OCI-LY1 (cell line): ENCODE measurements at regions not wholly inside any gene's neighbourhood (a gene's known extent, or its start where the extent isn't known, plus 50 kb on each side); places are given as distances from the start of the nearest gene placed in this dataset.

Experiments
- H2AFZ ChIP-seq: fragments of 200-600 bp; sonication (generic), shearing (Covaris generic); 2 replicates; pipeline ENCODE4 v1.6.0; 2014; ENCODE audit warnings: antibody characterized with exemption, mild to moderate bottlenecking, low read length
- H3F3A ChIP-seq: fragments of 200-600 bp; sonication (generic), shearing (Covaris generic); 2 replicates; pipeline ENCODE4 v1.6.0; 2014; ENCODE audit warnings: mild to moderate bottlenecking, antibody characterized with exemption, low read length, moderate library complexity; ENCODE audit not compliant: insufficient read depth
- H3K27ac ChIP-seq: fragments of 200-600 bp; sonication (generic); 2 replicates; pipeline ENCODE4 v1.5.1; 2014; ENCODE audit warnings: low read length, mixed run types, mild to moderate bottlenecking, low read depth; ENCODE audit not compliant: poor library complexity, severe bottlenecking
- H3K27me3 ChIP-seq: fragments of 200-600 bp; sonication (generic); 2 replicates; pipeline ENCODE4 v1.6.0; 2014; ENCODE audit warnings: antibody characterized with exemption, mild to moderate bottlenecking, low read length, moderate library complexity; ENCODE audit not compliant: insufficient read depth
- H3K36me3 ChIP-seq: fragments of 200-600 bp; sonication (generic); 2 replicates; pipeline ENCODE4 v1.6.1; 2014; ENCODE audit warnings: mild to moderate bottlenecking, antibody characterized with exemption, low read length, moderate library complexity, mixed read lengths; ENCODE audit not compliant: insufficient read depth
- H3K4me1 ChIP-seq: fragments of 200-600 bp; sonication (generic); 2 replicates; pipeline ENCODE4 v1.5.1; 2014; ENCODE audit warnings: mild to moderate bottlenecking, low read length, moderate library complexity; ENCODE audit not compliant: insufficient read depth, severe bottlenecking
- H3K4me2 ChIP-seq: fragments of 200-600 bp; sonication (generic), shearing (Covaris generic); 2 replicates; pipeline ENCODE4 v1.6.1; 2014; ENCODE audit warnings: low read length
- H3K4me3 ChIP-seq: fragments of 200-600 bp; sonication (generic); 2 replicates; pipeline ENCODE4 v1.5.1; 2014; ENCODE audit warnings: low read length, low read depth, mild to moderate bottlenecking, mixed read lengths; ENCODE audit not compliant: poor library complexity, severe bottlenecking
- H3K79me2 ChIP-seq: fragments of 200-600 bp; shearing (Covaris generic); 2 replicates; pipeline ENCODE4 v1.6.1; 2016; ENCODE audit warnings: mixed run types, low read length, mixed read lengths; ENCODE audit not compliant: insufficient read depth
- H3K9ac ChIP-seq: fragments of 200-600 bp; sonication (generic), shearing (Covaris generic); 2 replicates; pipeline ENCODE4 v1.6.1; 2014; ENCODE audit warnings: mild to moderate bottlenecking, low read length, mixed read lengths
- H3K9me2 ChIP-seq: fragments of 200-600 bp; sonication (generic), shearing (Covaris generic); 2 replicates; pipeline ENCODE4 v1.6.1; 2014; ENCODE audit warnings: low read depth, mild to moderate bottlenecking, low read length, mixed read lengths
- H3K9me3 ChIP-seq: fragments of 200-600 bp; shearing (Covaris generic); 2 replicates; pipeline ENCODE4 v1.6.1; 2014; ENCODE audit warnings: low read length, mixed read lengths
- H4K20me1 ChIP-seq: fragments of 200-600 bp; sonication (generic), shearing (Covaris generic); 2 replicates; pipeline ENCODE4 v1.6.0; 2016; ENCODE audit warnings: mild to moderate bottlenecking, low read length; ENCODE audit not compliant: insufficient read depth
- CTCF ChIP-seq: fragments of 200-600 bp; sonication (generic), shearing (Covaris generic); IDR thresholded peaks from 2 replicates; pipeline ENCODE4 v1.5.1; 2017; ENCODE audit warnings: mild to moderate bottlenecking, antibody characterized with exemption, low read length, moderate library complexity, mixed read lengths
- EZH2 ChIP-seq: fragments of 200-600 bp; sonication (generic), shearing (Covaris generic); IDR thresholded peaks from 2 replicates; pipeline ENCODE4 v1.8.0; 2017; ENCODE audit warnings: borderline replicate concordance, mixed run types, mild to moderate bottlenecking, antibody characterized with exemption, low read length, moderate library complexity, mixed read lengths

DNA sequence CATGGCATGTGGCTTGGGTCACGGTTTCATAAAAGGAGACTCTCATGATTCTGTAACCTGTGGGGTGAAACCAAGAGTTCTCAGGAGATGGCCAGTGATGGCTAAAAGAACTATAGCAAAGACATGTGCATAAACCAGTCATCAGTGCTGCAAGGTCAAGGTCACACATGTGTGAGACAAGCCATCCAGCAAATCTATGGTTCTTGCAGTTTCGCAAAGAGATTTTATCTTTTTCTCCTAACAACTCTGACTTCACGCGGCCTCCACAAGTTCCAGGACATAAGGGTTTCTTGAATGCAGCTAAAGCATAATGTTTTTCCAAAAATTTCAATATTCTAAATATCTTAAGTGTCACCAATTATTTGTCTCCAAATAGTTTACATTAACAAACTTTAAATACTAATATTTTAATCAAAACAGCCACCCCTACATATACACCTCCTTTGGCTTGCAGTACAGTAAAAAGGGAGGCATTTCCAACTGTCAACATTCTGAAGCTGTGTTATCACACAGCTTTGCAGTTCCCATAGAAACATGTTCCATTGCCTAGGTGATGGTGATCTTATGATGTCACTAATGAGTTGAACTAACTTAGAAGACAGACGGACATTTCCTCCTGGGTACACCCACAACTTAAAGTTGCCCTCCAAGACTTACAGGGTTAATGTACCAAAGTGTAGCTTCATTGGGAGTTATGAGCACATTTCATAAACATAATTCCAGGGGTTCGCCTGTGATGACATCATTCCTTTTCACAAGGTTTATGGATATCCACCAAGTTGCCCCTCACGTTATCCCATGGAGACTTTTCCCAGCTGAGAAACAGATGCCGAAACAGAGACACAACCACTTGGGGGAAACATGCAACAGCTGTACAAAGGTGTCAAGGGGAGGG, 250.9 kb upstream of the PDE10A start:
- Histone ChIP-seq H3K4me1 (no peaks in the 10 kb centered on the region), H3F3A (no peaks in the 10 kb centered on the region), H3K4me2 (no peak overlapping the region), H3K9ac (no peak overlapping the region), H3K9me3 (no peaks in the 10 kb centered on the region), H3K36me3 (no peaks in the 10 kb centered on the region), H4K20me1 (no peaks in the 10 kb centered on the region), H2AFZ (no peak overlapping the region), H3K79me2 (no peaks in the 10 kb centered on the region), H3K27me3 (no peaks in the 10 kb centered on the region), H3K27ac (no peak overlapping the region), H3K4me3 (no peak overlapping the region), H3K9me2 (no peaks in the 10 kb centered on the region)
- TF ChIP-seq CTCF (no peak), EZH2 (no peak)

GRCh38 chr6:165910184-165910966, 247.3 kb upstream of the PDE10A start:
- TF ChIP-seq EZH2: no peak
- TF ChIP-seq CTCF: no peak
- H3K4me3 ChIP-seq: no peak overlapping the region
- H3K4me2 ChIP-seq: no peak overlapping the region
- H3K27ac ChIP-seq: no peak overlapping the region
- no peaks in the 10 kb centered on the region for H3K27me3 ChIP-seq
- H3K9me2 ChIP-seq: no peaks in the 10 kb centered on the region
- no peak overlapping the region for H2AFZ ChIP-seq
- H3K9me3 ChIP-seq: no peaks in the 10 kb centered on the region
- H3K4me1 ChIP-seq: no peaks in the 10 kb centered on the region
- no peaks in the 10 kb centered on the region for H3F3A ChIP-seq
- no peaks in the 10 kb centered on the region for H3K79me2 ChIP-seq
- no peak overlapping the region for H3K9ac ChIP-seq
- H3K36me3 ChIP-seq: no peaks in the 10 kb centered on the region
- no peaks in the 10 kb centered on the region for H4K20me1 ChIP-seq

DNA sequence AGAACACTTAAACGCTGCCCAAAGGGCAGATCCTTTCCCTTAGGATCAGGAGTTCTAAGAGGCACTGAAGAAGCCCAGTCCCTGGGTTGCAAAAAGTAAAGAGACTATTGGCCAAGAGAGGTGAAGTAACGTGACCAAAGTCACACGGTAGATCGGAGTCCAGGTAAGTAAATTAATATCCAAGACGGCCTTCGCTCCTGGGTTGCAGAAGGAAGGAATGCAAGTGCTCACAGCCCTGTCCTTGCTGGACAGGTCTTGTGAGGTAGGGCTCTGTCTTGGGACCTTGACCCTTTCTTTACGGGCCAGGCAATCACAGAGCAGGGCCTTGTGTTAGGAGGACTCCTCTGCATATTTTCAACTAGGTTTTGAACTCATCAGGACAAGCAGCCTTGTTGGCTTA, 243.7 kb upstream of the PDE10A start:
- H3K36me3 ChIP-seq: no peaks in the 10 kb centered on the region
- no peak overlapping the region for H3K9ac ChIP-seq
- H3K4me3 ChIP-seq: no peak overlapping the region
- H2AFZ ChIP-seq: no peak overlapping the region
- no peaks in the 10 kb centered on the region for H3K79me2 ChIP-seq
- no peaks in the 10 kb centered on the region for H3F3A ChIP-seq
- no peaks in the 10 kb centered on the region for H3K4me1 ChIP-seq
- no peaks in the 10 kb centered on the region for H4K20me1 ChIP-seq
- no peak overlapping the region for H3K27ac ChIP-seq
- no peaks in the 10 kb centered on the region for H3K9me2 ChIP-seq
- H3K27me3 ChIP-seq: no peaks in the 10 kb centered on the region
- H3K4me2 ChIP-seq: no peak overlapping the region
- no peaks in the 10 kb centered on the region for H3K9me3 ChIP-seq
- TF ChIP-seq EZH2: no peak
- TF ChIP-seq CTCF: no peak
